Esophagus (tissue), 2 donors: ENCODE measurements at regions not wholly inside any gene's neighbourhood (a gene's known extent, or its start where the extent isn't known, plus 50 kb on each side); places are given as distances from the start of the nearest gene placed in this dataset.

Source experiments
- H3K27ac ChIP-seq, 2 donors: one replicate each; pipeline ENCODE4 v1.5.1; 2013; ENCODE audit warnings: low read depth in 2 of 2, mild to moderate bottlenecking in 2 of 2, inconsistent platforms in 1 of 2, low read length in 1 of 2, moderate library complexity in 1 of 2
- H3K27me3 ChIP-seq, 2 donors: one replicate each; pipeline ENCODE4 v1.6.1; 2013; ENCODE audit warnings: low read length in 2 of 2, control low read depth in 1 of 2, mild to moderate bottlenecking in 1 of 2; ENCODE audit not compliant: insufficient read depth in 2 of 2, control insufficient read depth in 1 of 2
- H3K36me3 ChIP-seq, 2 donors: one replicate each; pipeline ENCODE4 v1.6.1; 2013; ENCODE audit warnings: low read length in 1 of 2; ENCODE audit not compliant: control insufficient read depth in 2 of 2, insufficient read depth in 2 of 2
- H3K4me1 ChIP-seq, 2 donors: one replicate each; pipeline ENCODE4 v1.6.1; 2013; ENCODE audit warnings: low read length in 1 of 2; ENCODE audit not compliant: control insufficient read depth in 2 of 2, insufficient read depth in 2 of 2
- H3K4me3 ChIP-seq, 2 donors: one replicate each; pipeline ENCODE4 v1.5.1; 2013; ENCODE audit warnings: low read length in 2 of 2, mild to moderate bottlenecking in 2 of 2, low read depth in 1 of 2, moderate library complexity in 1 of 2
- H3K9me3 ChIP-seq, 2 donors: one replicate each; pipeline ENCODE4 v1.6.1; 2013; ENCODE audit warnings: mild to moderate bottlenecking in 2 of 2, low read depth in 1 of 2, low read length in 1 of 2, moderate library complexity in 1 of 2; ENCODE audit not compliant: control insufficient read depth in 2 of 2, insufficient read depth in 1 of 2
- WGBS, 2 donors: extraction: QIAGEN DNeasy Blood & Tissue Kit; methylation state at CpG; one replicate each; pipeline ENCODE4 v1.1.7; 2013; 5-methylcytosine and 5-hydroxymethylcytosine counted together
- donor health status: healthy with polysubstance abuse.
- donor health status: Bipolar disorder and iron deficiency.

- no peak overlapping the region for H3K27ac ChIP-seq
Measured at GRCh38 chr3:87375231-87375682, 98.9 kb upstream of the POU1F1 start.

GRCh38 chr3:87370007-87370406, 93.6 kb upstream of the POU1F1 start:
- Histone ChIP-seq H3K4me3 (no peak overlapping the region), H3K36me3 (no peaks in the 10 kb centered on the region), H3K4me1 (no peaks in the 10 kb centered on the region), H3K27me3 (no peaks in the 10 kb centered on the region), H3K27ac (no peak overlapping the region), H3K9me3 (no peaks in the 10 kb centered on the region)
- WGBS, 2 donors, result 23 to 31% methylated on average over 1 of the region's 1 CpG

More at GRCh38 chr3:87375231-87375682, 98.9 kb upstream of the POU1F1 start:
- Histone ChIP-seq H3K4me1 (no peaks in the 10 kb centered on the region), H3K9me3 (peaks cover 0 to 3% of the 10 kb centered on the region in 2 donors), H3K27me3 (no peaks in the 10 kb centered on the region), H3K4me3 (no peak overlapping the region), H3K36me3 (no peaks in the 10 kb centered on the region)
- WGBS, 2 donors, result 95 to 96% methylated on average over 23 to 30 of the region's 30 CpGs

- Histone ChIP-seq H3K27ac (no peak overlapping the region), H3K4me1 (no peaks in the 10 kb centered on the region), H3K27me3 (no peaks in the 10 kb centered on the region), H3K36me3 (no peaks in the 10 kb centered on the region), H3K4me3 (no peak overlapping the region), H3K9me3 (no peaks in the 10 kb centered on the region)
- 53 to 75% methylated on average over 1 of the region's 1 CpG for WGBS, 2 donors
Measured at GRCh38 chr3:87367736-87368135, 91.4 kb upstream of the POU1F1 start.

GRCh38 chr3:87363721-87364120, 87.3 kb upstream of the POU1F1 start:
- H3K4me1 ChIP-seq, result no peaks in the 10 kb centered on the region
- H3K4me3 ChIP-seq, result no peak overlapping the region
- WGBS, 2 donors, result 45% methylated on average over 2 of the region's 2 CpGs
- no peak overlapping the region for H3K27ac ChIP-seq
- no peaks in the 10 kb centered on the region for H3K27me3 ChIP-seq
- no peaks in the 10 kb centered on the region for H3K9me3 ChIP-seq
- no peaks in the 10 kb centered on the region for H3K36me3 ChIP-seq

- H3K27me3 ChIP-seq, result no peaks in the 10 kb centered on the region
- no peaks in the 10 kb centered on the region for H3K9me3 ChIP-seq
- no peak overlapping the region for H3K4me3 ChIP-seq
- WGBS, 2 donors, result 73 to 86% methylated on average over 1 of the region's 1 CpG
- no peaks in the 10 kb centered on the region for H3K4me1 ChIP-seq
- H3K27ac ChIP-seq, result no peak overlapping the region
- no peaks in the 10 kb centered on the region for H3K36me3 ChIP-seq
Measured at GRCh38 chr3:87361956-87362355, 85.6 kb upstream of the POU1F1 start.

- Histone ChIP-seq H3K4me3 (no peak overlapping the region), H3K9me3 (no peaks in the 10 kb centered on the region), H3K27ac (no peak overlapping the region), H3K4me1 (no peaks in the 10 kb centered on the region), H3K27me3 (no peaks in the 10 kb centered on the region), H3K36me3 (no peaks in the 10 kb centered on the region)
Measured at GRCh38 chr3:87361271-87361670, 84.9 kb upstream of the POU1F1 start.

- Histone ChIP-seq H3K4me1 (no peaks in the 10 kb centered on the region), H3K9me3 (no peaks in the 10 kb centered on the region), H3K27ac (no peak overlapping the region), H3K27me3 (no peaks in the 10 kb centered on the region), H3K4me3 (no peak overlapping the region), H3K36me3 (no peaks in the 10 kb centered on the region)
- 46 to 63% methylated on average over 2 of the region's 2 CpGs for WGBS, 2 donors
Measured at GRCh38 chr3:87359826-87360225, 83.4 kb upstream of the POU1F1 start.

GRCh38 chr3:87359025-87359424, 82.6 kb upstream of the POU1F1 start:
- no peak overlapping the region for H3K4me3 ChIP-seq
- no peaks in the 10 kb centered on the region for H3K9me3 ChIP-seq
- H3K4me1 ChIP-seq, result no peaks in the 10 kb centered on the region
- H3K27ac ChIP-seq, result no peak overlapping the region
- no peaks in the 10 kb centered on the region for H3K27me3 ChIP-seq
- no peaks in the 10 kb centered on the region for H3K36me3 ChIP-seq
- WGBS, 2 donors, result 70 to 77% methylated on average over 4 of the region's 4 CpGs

GRCh38 chr3:87358066-87358465, 81.7 kb upstream of the POU1F1 start:
- Histone ChIP-seq H3K27me3 (no peaks in the 10 kb centered on the region), H3K36me3 (no peaks in the 10 kb centered on the region), H3K4me1 (no peaks in the 10 kb centered on the region), H3K27ac (no peak overlapping the region), H3K4me3 (no peak overlapping the region), H3K9me3 (no peaks in the 10 kb centered on the region)
- WGBS, 2 donors, result 64 to 79% methylated on average over 2 of the region's 2 CpGs

GRCh38 chr3:87354398-87354797, 78.0 kb upstream of the POU1F1 start:
- H3K27me3 ChIP-seq, result no peaks in the 10 kb centered on the region
- H3K27ac ChIP-seq, result no peak overlapping the region
- no peaks in the 10 kb centered on the region for H3K4me1 ChIP-seq
- H3K36me3 ChIP-seq, result no peaks in the 10 kb centered on the region
- no peaks in the 10 kb centered on the region for H3K9me3 ChIP-seq
- no peak overlapping the region for H3K4me3 ChIP-seq
